ENCODE measurements at regions not wholly inside any gene's neighbourhood (a gene's known extent, or its start where the extent isn't known, plus 50 kb on each side); places are given as distances from the start of the nearest gene placed in this dataset.
"Not testable (repeated sequence)": the region's sequence is repeated elsewhere in the genome, so short reads cannot be mapped to it uniquely, and the experiment has no call there.

- no peaks in the 10 kb centered on the region for H3K27me3 ChIP-seq (ENCODE audit: control insufficient read depth, insufficient read depth, low read length)
- no peak overlapping the region for H3K4me3 ChIP-seq (ENCODE audit: low read length)
- H3K36me3 ChIP-seq (ENCODE audit: control insufficient read depth, low read depth, low read length): peaks cover 13% of the 10 kb centered on the region
- H3K9ac ChIP-seq (ENCODE audit: low read length): no peak overlapping the region
- H3K4me1 ChIP-seq (ENCODE audit: control insufficient read depth, low read depth, low read length): no peaks in the 10 kb centered on the region
- no peak overlapping the region for H3K27ac ChIP-seq (ENCODE audit: low read length)
- H3K9me3 ChIP-seq (ENCODE audit: control insufficient read depth, low read depth, low read length): no peaks in the 10 kb centered on the region
Observed at GRCh38 chr17:45640141-45640850, 143.8 kb upstream of the CRHR1 start.

- Histone ChIP-seq H3K36me3 (ENCODE audit: control insufficient read depth, low read depth, low read length) (peaks cover 6% of the 10 kb centered on the region), H3K4me3 (ENCODE audit: low read length) (no peak overlapping the region), H3K9me3 (ENCODE audit: control insufficient read depth, low read depth, low read length) (no peaks in the 10 kb centered on the region), H3K9ac (ENCODE audit: low read length) (no peak overlapping the region), H3K27me3 (ENCODE audit: control insufficient read depth, insufficient read depth, low read length) (no peaks in the 10 kb centered on the region), H3K27ac (ENCODE audit: low read length) (no peak overlapping the region), H3K4me1 (ENCODE audit: control insufficient read depth, low read depth, low read length) (no peaks in the 10 kb centered on the region)
Observed at GRCh38 chr17:45641541-45641940, 142.6 kb upstream of the CRHR1 start.

DNA sequence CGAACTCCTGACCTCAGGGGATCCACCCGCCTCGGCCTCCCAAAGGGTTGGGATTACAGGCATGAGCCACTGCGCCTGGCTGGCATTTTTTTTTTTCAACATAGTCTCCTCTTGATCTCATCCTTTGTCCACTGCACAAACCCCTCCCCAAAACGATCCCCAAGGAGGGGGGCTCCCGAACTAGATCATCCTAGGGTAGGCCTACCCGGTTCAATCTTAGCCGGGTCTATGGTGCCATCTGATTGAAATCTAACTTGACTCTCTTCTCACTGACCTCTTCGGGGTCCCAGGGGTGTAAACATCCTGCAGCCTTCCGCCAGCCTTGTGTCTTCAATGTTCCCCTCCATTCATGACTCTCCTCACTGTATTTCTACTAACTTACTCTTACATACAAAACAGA is 140.5 kb upstream of the CRHR1 start:
- Histone ChIP-seq H3K4me1 (ENCODE audit: control insufficient read depth, low read depth, low read length) (no peaks in the 10 kb centered on the region), H3K27ac (ENCODE audit: low read length) (no peak overlapping the region), H3K9ac (ENCODE audit: low read length) (no peak overlapping the region), H3K36me3 (ENCODE audit: control insufficient read depth, low read depth, low read length) (no peaks in the 10 kb centered on the region), H3K4me3 (ENCODE audit: low read length) (no peak overlapping the region), H3K9me3 (ENCODE audit: control insufficient read depth, low read depth, low read length) (no peaks in the 10 kb centered on the region), H3K27me3 (ENCODE audit: control insufficient read depth, insufficient read depth, low read length) (no peaks in the 10 kb centered on the region)

GRCh38 chr17:45644637-45645036 is 139.5 kb upstream of the CRHR1 start:
- H3K4me1 ChIP-seq (ENCODE audit: control insufficient read depth, low read depth, low read length); H3K9ac ChIP-seq (ENCODE audit: low read length); H3K36me3 ChIP-seq (ENCODE audit: control insufficient read depth, low read depth, low read length); H3K9me3 ChIP-seq (ENCODE audit: control insufficient read depth, low read depth, low read length); H3K27ac ChIP-seq (ENCODE audit: low read length); H3K4me3 ChIP-seq (ENCODE audit: low read length); H3K27me3 ChIP-seq (ENCODE audit: control insufficient read depth, insufficient read depth, low read length): not testable (repeated sequence)

GRCh38 chr17:45645330-45645729 is 138.8 kb upstream of the CRHR1 start:
- H3K27me3 ChIP-seq (ENCODE audit: control insufficient read depth, insufficient read depth, low read length): no peaks in the 10 kb centered on the region
- no peak overlapping the region for H3K27ac ChIP-seq (ENCODE audit: low read length)
- no peak overlapping the region for H3K9ac ChIP-seq (ENCODE audit: low read length)
- no peaks in the 10 kb centered on the region for H3K4me1 ChIP-seq (ENCODE audit: control insufficient read depth, low read depth, low read length)
- H3K4me3 ChIP-seq (ENCODE audit: low read length): no peak overlapping the region
- H3K36me3 ChIP-seq (ENCODE audit: control insufficient read depth, low read depth, low read length): no peaks in the 10 kb centered on the region
- no peaks in the 10 kb centered on the region for H3K9me3 ChIP-seq (ENCODE audit: control insufficient read depth, low read depth, low read length)

DNA sequence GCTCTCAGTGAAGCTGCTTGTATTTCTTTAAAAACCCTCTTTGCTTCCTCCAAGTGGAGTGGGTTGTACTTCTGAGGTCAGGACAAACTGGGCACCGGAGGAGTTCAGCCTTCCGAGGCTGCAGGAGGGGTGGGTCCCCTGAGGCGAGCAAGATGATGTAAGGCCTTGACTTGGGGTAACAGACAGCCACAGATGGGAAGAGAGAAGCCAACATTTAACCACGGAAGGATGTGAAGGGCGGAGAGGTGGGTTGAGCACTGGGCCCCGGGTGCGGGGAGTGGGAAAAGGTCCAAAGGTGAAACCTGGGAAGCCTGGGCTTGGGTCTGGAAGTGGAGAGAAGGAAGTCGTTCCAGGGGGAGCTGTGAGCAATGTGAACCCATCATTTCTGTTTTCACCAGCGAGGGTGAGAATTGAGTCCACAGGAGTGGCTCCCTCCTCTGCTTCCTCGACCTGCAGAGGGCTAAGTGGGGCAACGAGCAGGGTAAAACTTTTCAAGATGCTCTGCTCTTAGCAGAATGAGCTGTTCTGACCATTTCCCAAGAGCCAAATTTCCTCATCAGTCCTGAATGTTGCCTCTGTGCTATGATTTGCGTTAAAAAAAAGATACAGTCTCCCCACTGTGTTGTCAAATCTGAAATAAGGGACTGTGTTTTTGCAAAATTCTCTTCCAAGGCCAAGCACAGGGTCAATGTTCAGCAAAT is 137.7 kb upstream of the CRHR1 start:
- no peak overlapping the region for H3K4me3 ChIP-seq (ENCODE audit: low read length)
- H3K36me3 ChIP-seq (ENCODE audit: control insufficient read depth, low read depth, low read length): no peaks in the 10 kb centered on the region
- H3K9me3 ChIP-seq (ENCODE audit: control insufficient read depth, low read depth, low read length): no peaks in the 10 kb centered on the region
- H3K9ac ChIP-seq (ENCODE audit: low read length): no peak overlapping the region
- no peaks in the 10 kb centered on the region for H3K27me3 ChIP-seq (ENCODE audit: control insufficient read depth, insufficient read depth, low read length)
- no peaks in the 10 kb centered on the region for H3K4me1 ChIP-seq (ENCODE audit: control insufficient read depth, low read depth, low read length)
- no peak overlapping the region for H3K27ac ChIP-seq (ENCODE audit: low read length)

- no peaks in the 10 kb centered on the region for H3K27me3 ChIP-seq (ENCODE audit: control insufficient read depth, insufficient read depth, low read length)
- H3K9me3 ChIP-seq (ENCODE audit: control insufficient read depth, low read depth, low read length): no peaks in the 10 kb centered on the region
Observed at GRCh38 chr17:45648642-45649041, 135.5 kb upstream of the CRHR1 start.

DNA sequence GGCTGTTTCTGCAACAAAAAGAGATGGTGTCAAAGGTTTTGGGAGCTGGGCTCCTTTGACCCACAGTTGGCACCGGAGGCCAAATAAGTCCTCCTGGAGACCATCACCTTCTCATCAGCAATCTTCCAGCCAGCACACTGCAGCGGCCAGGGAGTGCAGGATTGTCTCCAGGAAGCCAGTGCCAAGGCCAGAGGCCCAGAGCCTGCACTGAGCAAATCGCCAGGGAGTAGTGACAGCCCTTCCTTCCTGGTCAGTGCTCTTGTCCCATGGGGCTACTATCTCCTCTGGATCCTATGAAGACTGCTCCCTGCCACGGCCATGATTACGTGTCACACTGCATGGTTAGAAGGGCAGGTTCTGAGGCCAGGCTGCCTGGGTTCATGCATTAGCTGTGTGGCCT is 134.3 kb upstream of the CRHR1 start:
- no peak overlapping the region for H3K9ac ChIP-seq (ENCODE audit: low read length)
- no peak overlapping the region for H3K27ac ChIP-seq (ENCODE audit: low read length)
- no peaks in the 10 kb centered on the region for H3K9me3 ChIP-seq (ENCODE audit: control insufficient read depth, low read depth, low read length)
- H3K27me3 ChIP-seq (ENCODE audit: control insufficient read depth, insufficient read depth, low read length): no peaks in the 10 kb centered on the region
- H3K36me3 ChIP-seq (ENCODE audit: control insufficient read depth, low read depth, low read length): no peaks in the 10 kb centered on the region
- H3K4me3 ChIP-seq (ENCODE audit: low read length): no peak overlapping the region
- no peaks in the 10 kb centered on the region for H3K4me1 ChIP-seq (ENCODE audit: control insufficient read depth, low read depth, low read length)

More at GRCh38 chr17:45648642-45649041, 135.5 kb upstream of the CRHR1 start:
- Histone ChIP-seq H3K4me3 (ENCODE audit: low read length) (no peak overlapping the region), H3K27ac (ENCODE audit: low read length) (no peak overlapping the region), H3K4me1 (ENCODE audit: control insufficient read depth, low read depth, low read length) (no peaks in the 10 kb centered on the region), H3K9ac (ENCODE audit: low read length) (no peak overlapping the region), H3K36me3 (ENCODE audit: control insufficient read depth, low read depth, low read length) (no peaks in the 10 kb centered on the region)

GRCh38 chr17:45650561-45650960 is 133.6 kb upstream of the CRHR1 start:
- Histone ChIP-seq H3K27me3 (ENCODE audit: control insufficient read depth, insufficient read depth, low read length) (no peaks in the 10 kb centered on the region), H3K36me3 (ENCODE audit: control insufficient read depth, low read depth, low read length) (no peaks in the 10 kb centered on the region), H3K9ac (ENCODE audit: low read length) (no peak overlapping the region), H3K27ac (ENCODE audit: low read length) (no peak overlapping the region), H3K9me3 (ENCODE audit: control insufficient read depth, low read depth, low read length) (no peaks in the 10 kb centered on the region), H3K4me1 (ENCODE audit: control insufficient read depth, low read depth, low read length) (no peaks in the 10 kb centered on the region), H3K4me3 (ENCODE audit: low read length) (no peak overlapping the region)

DNA sequence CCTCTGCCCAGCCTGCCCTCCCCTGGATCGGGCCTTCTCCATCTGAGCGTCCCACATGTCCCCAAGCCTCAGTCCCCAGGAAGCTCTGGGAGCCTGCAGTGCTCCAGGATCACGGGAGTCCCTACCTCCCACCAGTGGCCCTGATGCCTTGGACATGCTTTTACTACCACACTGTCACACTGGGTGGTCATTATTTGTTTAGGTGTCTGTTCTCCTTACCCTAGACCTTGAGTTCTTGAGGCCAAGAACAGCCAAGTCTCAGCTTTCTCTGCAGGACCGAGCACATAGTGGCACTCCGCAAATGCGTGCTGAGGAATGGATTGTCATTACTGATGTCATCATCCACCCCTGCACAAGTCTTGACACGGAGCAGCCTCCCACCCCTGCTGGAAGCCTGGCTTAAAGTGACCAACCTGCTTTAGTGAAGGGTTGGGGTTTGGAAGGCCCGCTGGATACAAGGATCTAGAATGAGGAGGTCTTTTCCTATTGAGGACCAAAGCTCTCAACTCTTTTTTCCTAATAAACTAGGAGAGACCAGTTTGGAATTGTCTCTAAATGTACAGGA is 132.9 kb upstream of the CRHR1 start:
- H3K36me3 ChIP-seq (ENCODE audit: control insufficient read depth, low read depth, low read length): no peaks in the 10 kb centered on the region
- no peaks in the 10 kb centered on the region for H3K9me3 ChIP-seq (ENCODE audit: control insufficient read depth, low read depth, low read length)
- H3K27ac ChIP-seq (ENCODE audit: low read length): no peak overlapping the region
- H3K4me1 ChIP-seq (ENCODE audit: control insufficient read depth, low read depth, low read length): no peaks in the 10 kb centered on the region
- H3K9ac ChIP-seq (ENCODE audit: low read length): no peak overlapping the region
- no peak overlapping the region for H3K4me3 ChIP-seq (ENCODE audit: low read length)
- H3K27me3 ChIP-seq (ENCODE audit: control insufficient read depth, insufficient read depth, low read length): no peaks in the 10 kb centered on the region

DNA sequence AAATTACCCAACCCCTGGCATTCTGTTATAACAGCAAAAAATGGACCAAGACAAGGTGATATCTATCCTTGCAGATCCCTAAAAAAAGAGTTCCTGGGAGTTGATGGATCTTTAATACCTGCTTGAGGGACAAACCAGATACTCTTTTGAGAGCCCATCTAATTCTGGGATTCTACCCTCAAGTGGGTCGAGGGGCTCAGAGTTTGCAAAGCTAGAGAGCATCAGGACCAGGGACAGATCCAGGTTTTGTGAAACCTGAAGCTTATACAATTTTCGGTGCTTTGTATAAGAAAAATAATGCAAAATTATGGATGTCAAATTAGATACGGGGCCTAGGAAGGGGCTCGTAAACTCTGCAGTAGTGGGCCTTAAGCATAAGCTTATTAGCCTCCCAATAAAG is 130.5 kb upstream of the CRHR1 start:
- no peaks in the 10 kb centered on the region for H3K4me1 ChIP-seq (ENCODE audit: control insufficient read depth, low read depth, low read length)
- no peaks in the 10 kb centered on the region for H3K27me3 ChIP-seq (ENCODE audit: control insufficient read depth, insufficient read depth, low read length)
- no peak overlapping the region for H3K27ac ChIP-seq (ENCODE audit: low read length)
- no peak overlapping the region for H3K9ac ChIP-seq (ENCODE audit: low read length)
- no peaks in the 10 kb centered on the region for H3K36me3 ChIP-seq (ENCODE audit: control insufficient read depth, low read depth, low read length)
- no peaks in the 10 kb centered on the region for H3K9me3 ChIP-seq (ENCODE audit: control insufficient read depth, low read depth, low read length)
- H3K4me3 ChIP-seq (ENCODE audit: low read length): no peak overlapping the region
